Smooth muscle cell (in vitro differentiated cells): ENCODE measurements at regions not wholly inside any gene's neighbourhood (a gene's known extent, or its start where the extent isn't known, plus 50 kb on each side); places are given as distances from the start of the nearest gene placed in this dataset.

ENCODE experiments used
- DNase-seq: peaks from one replicate; lab custom pipeline; 2025; ENCODE audit not compliant: unreplicated experiment; lab: John Stamatoyannopoulos, UW
- H2AFZ ChIP-seq: fragments of 200-600 bp; sonication (generic); 2 replicates; pipeline ENCODE4 v1.6.0; 2016; ENCODE audit warnings: antibody characterized with exemption, low read depth, mild to moderate bottlenecking
- H3F3A ChIP-seq: fragments of 200-600 bp; sonication (generic); 2 replicates; pipeline ENCODE4 v1.6.0; 2017; ENCODE audit warnings: antibody characterized with exemption, low read depth
- H3K27ac ChIP-seq: fragments of 200-600 bp; sonication (generic); 2 replicates; pipeline ENCODE4 v1.5.1; 2016; ENCODE audit warnings: low read depth, mild to moderate bottlenecking
- H3K27me3 ChIP-seq: fragments of 200-600 bp; sonication (generic); 2 replicates; pipeline ENCODE4 v1.6.1; 2016; ENCODE audit warnings: low read depth, mild to moderate bottlenecking
- H3K36me3 ChIP-seq: fragments of 200-600 bp; sonication (generic); 2 replicates; pipeline ENCODE4 v1.5.1; 2016; ENCODE audit warnings: low read depth
- H3K4me1 ChIP-seq: fragments of 200-600 bp; sonication (generic); 2 replicates; pipeline ENCODE4 v1.5.1; 2016; ENCODE audit warnings: low read depth
- H3K4me2 ChIP-seq: fragments of 200-600 bp; sonication (generic); 2 replicates; pipeline ENCODE4 v1.6.0; 2016; ENCODE audit warnings: mild to moderate bottlenecking
- H3K4me3 ChIP-seq: fragments of 200-600 bp; sonication (generic); 2 replicates; pipeline ENCODE4 v1.5.1; 2016; ENCODE audit warnings: mild to moderate bottlenecking
- H3K79me2 ChIP-seq: fragments of 200-600 bp; sonication (generic); 2 replicates; pipeline ENCODE4 v1.6.0; 2016; ENCODE audit warnings: low read depth, mild to moderate bottlenecking
- H3K9ac ChIP-seq: fragments of 200-600 bp; sonication (generic); 2 replicates; pipeline ENCODE4 v1.6.0; 2016; ENCODE audit warnings: low read depth
- H3K9me3 ChIP-seq: fragments of 200-600 bp; sonication (generic); replicated peaks from 2 replicates; pipeline ENCODE4 v1.5.1; 2016; ENCODE audit warnings: low read depth
- H4K20me1 ChIP-seq: fragments of 200-600 bp; sonication (generic); 2 replicates; pipeline ENCODE4 v1.6.0; 2016; ENCODE audit warnings: low read depth
- CTCF ChIP-seq: fragments of 200-600 bp; sonication (generic); IDR thresholded peaks from 2 replicates; pipeline ENCODE4 v1.5.1; 2017; ENCODE audit warnings: borderline replicate concordance, mild to moderate bottlenecking, antibody characterized with exemption; ENCODE audit not compliant: insufficient read depth, poor library complexity, severe bottlenecking
- WGBS: methylation state at CpG from one replicate; pipeline ENCODE4 v1.1.7; 2016; ENCODE audit warnings: low lambda C conversion rate; 5-methylcytosine and 5-hydroxymethylcytosine counted together

- no peak overlapping the region for H3K27ac ChIP-seq
- H2AFZ ChIP-seq: no peak overlapping the region
- 97% methylated on average over 7 of the region's 7 CpGs for WGBS
- no peaks in the 10 kb centered on the region for H3K36me3 ChIP-seq
- H3K4me1 ChIP-seq: no peaks in the 10 kb centered on the region
- no peak overlapping the region for H3K4me3 ChIP-seq
- no peak for DNase-seq
- H3K79me2 ChIP-seq: no peaks in the 10 kb centered on the region
- H3F3A ChIP-seq: no peaks in the 10 kb centered on the region
- H3K9me3 ChIP-seq: no peaks in the 10 kb centered on the region
- H3K4me2 ChIP-seq: no peak overlapping the region
- no peak overlapping the region for H3K9ac ChIP-seq
- H4K20me1 ChIP-seq: no peaks in the 10 kb centered on the region
- peaks cover 23% of the 10 kb centered on the region for H3K27me3 ChIP-seq
- no peak for TF ChIP-seq CTCF
Observed at GRCh38 chr10:43925793-43926192, 277.1 kb upstream of the ZNF32 start.

- Histone ChIP-seq H3K79me2 (no peaks in the 10 kb centered on the region), H2AFZ (no peak overlapping the region), H3F3A (no peaks in the 10 kb centered on the region), H3K4me2 (no peak overlapping the region), H3K4me1 (no peaks in the 10 kb centered on the region), H3K27ac (no peak overlapping the region), H3K36me3 (no peaks in the 10 kb centered on the region), H4K20me1 (no peaks in the 10 kb centered on the region), H3K9me3 (no peaks in the 10 kb centered on the region), H3K27me3 (peaks cover 22% of the 10 kb centered on the region), H3K4me3 (no peak overlapping the region), H3K9ac (no peak overlapping the region)
- TF ChIP-seq CTCF: no peak
- WGBS: 75% methylated on average over 2 of the region's 2 CpGs
- DNase-seq: no peak
Observed at GRCh38 chr10:43923328-43923727, 274.6 kb upstream of the ZNF32 start.

- DNase-seq: no peak
- no peak overlapping the region for H3K27ac ChIP-seq
Observed at GRCh38 chr10:43922335-43923280, 273.9 kb upstream of the ZNF32 start.

More at GRCh38 chr10:43922335-43923280, 273.9 kb upstream of the ZNF32 start:
- Histone ChIP-seq H3K9ac (no peak overlapping the region), H3K36me3 (no peaks in the 10 kb centered on the region), H3K4me3 (no peak overlapping the region), H2AFZ (no peak overlapping the region), H3K4me1 (no peaks in the 10 kb centered on the region), H3F3A (no peaks in the 10 kb centered on the region), H3K79me2 (no peaks in the 10 kb centered on the region), H3K4me2 (no peak overlapping the region), H3K9me3 (no peaks in the 10 kb centered on the region), H4K20me1 (no peaks in the 10 kb centered on the region), H3K27me3 (peaks cover 15% of the 10 kb centered on the region)
- no peak for TF ChIP-seq CTCF
- 92% methylated on average over 9 of the region's 9 CpGs for WGBS
